IMR-90 (cell line): ENCODE measurements at regions not wholly inside any gene's neighbourhood (a gene's known extent, or its start where the extent isn't known, plus 50 kb on each side); places are given as distances from the start of the nearest gene placed in this dataset.

Source experiments
- CEBPB ChIP-seq: IDR thresholded peaks from 2 replicates; pipeline ENCODE4 v1.6.1; 2012; ENCODE audit warnings: low read depth, low read length, improper control_type of control experiment
- CHD1 ChIP-seq: IDR thresholded peaks from 2 replicates; pipeline ENCODE4 v1.6.1; 2012; ENCODE audit warnings: low read depth, low read length, improper control_type of control experiment
- FOS ChIP-seq: fragments of 150-350 bp; IDR thresholded peaks from 2 replicates; pipeline ENCODE4 v1.6.1; 2016; ENCODE audit warnings: low read depth, low read length
- MAZ ChIP-seq: IDR thresholded peaks from 2 replicates; pipeline ENCODE4 v1.6.1; 2012; ENCODE audit warnings: low read depth, mild to moderate bottlenecking, low read length, improper control_type of control experiment, moderate library complexity, borderline replicate concordance
- NFE2L2 ChIP-seq: fragments of 150-350 bp; IDR thresholded peaks from 2 replicates; pipeline ENCODE4 v1.6.1; 2016; ENCODE audit warnings: low read depth, mild to moderate bottlenecking, low read length
- POLR2A ChIP-seq: IDR thresholded peaks from 2 replicates; pipeline ENCODE4 v1.6.1; 2012; ENCODE audit warnings: mild to moderate bottlenecking, low read depth, low read length
- RCOR1 ChIP-seq: IDR thresholded peaks from 2 replicates; pipeline ENCODE4 v1.6.1; 2012; ENCODE audit warnings: mild to moderate bottlenecking, low read length, improper control_type of control experiment; ENCODE audit not compliant: insufficient replicate concordance
- RFX5 ChIP-seq: IDR thresholded peaks from 2 replicates; pipeline ENCODE4 v1.8.0; 2012; ENCODE audit warnings: low read depth, mild to moderate bottlenecking, low read length, moderate library complexity
- TF ChIP-seq, protein P1 (sequence below): conservative IDR thresholded peaks from 2 replicates; pipeline ENCODE4 v1.5.1; 2012; ENCODE audit warnings: mild to moderate bottlenecking, low read depth, low read length, improper control_type of control experiment
- TF ChIP-seq, protein P2 (sequence below): fragments of 150-350 bp; IDR thresholded peaks from 2 replicates; pipeline ENCODE4 v1.6.1; 2016; ENCODE audit warnings: low read depth, mild to moderate bottlenecking, low read length, moderate library complexity, borderline replicate concordance

GRCh38 chr4:32771491-32771890, 2051.3 kb downstream of the PCDH7 start:
- TF ChIP-seq NFE2L2 (no peak), CHD1 (no peak), RCOR1 (no peak), POLR2A (no peak), CEBPB (no peak), FOS (no peak), RFX5 (no peak), MAZ (no peak)
- TF ChIP-seq, protein P1, sequence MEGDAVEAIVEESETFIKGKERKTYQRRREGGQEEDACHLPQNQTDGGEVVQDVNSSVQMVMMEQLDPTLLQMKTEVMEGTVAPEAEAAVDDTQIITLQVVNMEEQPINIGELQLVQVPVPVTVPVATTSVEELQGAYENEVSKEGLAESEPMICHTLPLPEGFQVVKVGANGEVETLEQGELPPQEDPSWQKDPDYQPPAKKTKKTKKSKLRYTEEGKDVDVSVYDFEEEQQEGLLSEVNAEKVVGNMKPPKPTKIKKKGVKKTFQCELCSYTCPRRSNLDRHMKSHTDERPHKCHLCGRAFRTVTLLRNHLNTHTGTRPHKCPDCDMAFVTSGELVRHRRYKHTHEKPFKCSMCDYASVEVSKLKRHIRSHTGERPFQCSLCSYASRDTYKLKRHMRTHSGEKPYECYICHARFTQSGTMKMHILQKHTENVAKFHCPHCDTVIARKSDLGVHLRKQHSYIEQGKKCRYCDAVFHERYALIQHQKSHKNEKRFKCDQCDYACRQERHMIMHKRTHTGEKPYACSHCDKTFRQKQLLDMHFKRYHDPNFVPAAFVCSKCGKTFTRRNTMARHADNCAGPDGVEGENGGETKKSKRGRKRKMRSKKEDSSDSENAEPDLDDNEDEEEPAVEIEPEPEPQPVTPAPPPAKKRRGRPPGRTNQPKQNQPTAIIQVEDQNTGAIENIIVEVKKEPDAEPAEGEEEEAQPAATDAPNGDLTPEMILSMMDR, result no peak
- TF ChIP-seq, protein P2, sequence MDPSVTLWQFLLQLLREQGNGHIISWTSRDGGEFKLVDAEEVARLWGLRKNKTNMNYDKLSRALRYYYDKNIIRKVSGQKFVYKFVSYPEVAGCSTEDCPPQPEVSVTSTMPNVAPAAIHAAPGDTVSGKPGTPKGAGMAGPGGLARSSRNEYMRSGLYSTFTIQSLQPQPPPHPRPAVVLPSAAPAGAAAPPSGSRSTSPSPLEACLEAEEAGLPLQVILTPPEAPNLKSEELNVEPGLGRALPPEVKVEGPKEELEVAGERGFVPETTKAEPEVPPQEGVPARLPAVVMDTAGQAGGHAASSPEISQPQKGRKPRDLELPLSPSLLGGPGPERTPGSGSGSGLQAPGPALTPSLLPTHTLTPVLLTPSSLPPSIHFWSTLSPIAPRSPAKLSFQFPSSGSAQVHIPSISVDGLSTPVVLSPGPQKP, result no peak
